ENCODE measurements at regions not wholly inside any gene's neighbourhood (a gene's known extent, or its start where the extent isn't known, plus 50 kb on each side); places are given as distances from the start of the nearest gene placed in this dataset.

DNA sequence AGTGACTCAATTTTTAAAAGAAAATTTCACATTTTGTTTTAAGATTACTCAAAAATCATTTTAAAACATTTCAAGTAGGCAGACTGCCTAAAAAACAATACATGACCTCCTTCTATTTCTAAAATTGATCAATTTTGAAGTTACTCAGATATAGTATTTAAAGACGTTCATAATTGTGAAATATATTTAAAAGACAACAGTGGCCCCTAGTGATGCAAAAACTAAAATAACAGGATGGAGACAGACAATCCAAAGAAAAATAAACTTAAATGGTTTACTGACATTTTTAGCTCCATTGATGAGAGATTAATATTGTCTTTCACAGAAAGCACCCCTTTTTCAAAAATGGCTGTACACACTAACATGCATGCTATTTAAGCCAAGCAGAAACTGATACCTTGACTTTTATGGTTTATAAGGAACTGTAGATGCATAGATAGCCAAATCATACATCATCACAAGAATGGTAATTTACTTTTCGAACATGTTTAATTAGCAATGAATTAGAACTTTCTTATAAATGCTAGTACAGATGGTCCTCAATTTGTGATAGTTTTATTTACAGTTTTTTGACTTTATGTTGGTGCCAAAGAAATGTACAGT lies 69.8 kb upstream of the FAT4 start:
- peak; percentile 69; the same call in 2 of the 3 replicates for ATAC-seq
- TF ChIP-seq ISL1 (CRISPR knock-in tag; IDR thresholded peaks at IDR 0.05), result no peak
- no peak for TF ChIP-seq PPARA (CRISPR knock-in tag; IDR thresholded peaks at IDR 0.05; ENCODE audit: borderline replicate concordance)

DNA sequence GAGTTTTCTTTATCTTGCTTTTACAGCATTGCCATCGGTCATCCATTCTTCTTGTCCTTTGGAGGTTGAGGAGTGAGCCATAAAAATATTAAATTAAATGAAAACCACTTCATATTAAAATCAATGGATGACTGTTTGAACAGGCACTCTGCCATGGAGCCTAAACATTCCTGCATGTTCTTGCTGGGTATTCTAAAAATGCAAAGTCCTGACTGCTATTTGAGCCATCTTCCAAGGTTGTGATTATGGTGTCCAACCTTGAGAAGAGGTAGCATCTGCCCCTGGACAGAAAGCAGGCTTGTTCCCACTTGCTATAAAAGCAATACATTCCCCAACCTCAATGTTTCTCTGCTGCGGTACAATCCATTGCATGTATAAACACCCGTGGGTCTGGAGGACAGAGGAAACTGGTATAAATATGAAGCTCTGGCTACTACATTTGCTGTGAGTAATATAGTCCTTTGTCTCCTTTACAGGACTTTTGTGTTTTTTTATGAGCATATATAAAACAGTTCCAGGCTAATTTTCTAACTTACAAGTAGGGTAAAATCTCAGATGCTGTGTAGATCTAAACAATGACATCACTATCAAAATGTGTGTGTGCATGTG lies 70.9 kb upstream of the FAT4 start:
- peak; percentile 21; the same call in 2 of the 3 replicates for ATAC-seq
- TF ChIP-seq ISL1 (CRISPR knock-in tag; IDR thresholded peaks at IDR 0.05) (peak; percentile 85), GLIS3 (CRISPR knock-in tag; IDR thresholded peaks at IDR 0.05) (no peak), ZNF8 (CRISPR knock-in tag; IDR thresholded peaks at IDR 0.05) (no peak)

DNA sequence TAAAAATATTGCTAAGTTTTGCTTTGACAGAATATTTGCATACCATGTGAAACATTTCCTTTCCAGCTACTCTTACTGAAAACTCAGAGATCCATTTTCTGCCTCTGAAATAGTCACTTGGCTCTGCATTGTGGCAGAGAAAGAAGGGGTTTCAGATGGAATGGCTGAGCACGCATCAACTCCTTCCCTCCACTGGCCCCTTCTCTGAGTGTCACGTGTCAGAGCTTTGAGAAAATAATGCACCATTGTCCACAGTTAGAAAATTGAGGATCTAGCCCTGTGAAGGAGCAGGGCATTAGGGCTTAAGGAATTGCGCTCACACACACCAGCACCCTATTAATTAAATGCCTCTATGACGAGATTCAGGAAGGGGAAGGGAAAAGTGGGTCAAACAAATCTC lies 78.8 kb upstream of the FAT4 start:
- no peak for ATAC-seq
- TF ChIP-seq PPARA (CRISPR knock-in tag; IDR thresholded peaks at IDR 0.05; ENCODE audit: borderline replicate concordance), result no peak
- no peak for TF ChIP-seq TCF4 (CRISPR knock-in tag; IDR thresholded peaks at IDR 0.05; ENCODE audit: borderline replicate concordance)
- TF ChIP-seq ZFP3 (CRISPR knock-in tag; IDR thresholded peaks at IDR 0.05), result no peak
- TF ChIP-seq, protein P1, sequence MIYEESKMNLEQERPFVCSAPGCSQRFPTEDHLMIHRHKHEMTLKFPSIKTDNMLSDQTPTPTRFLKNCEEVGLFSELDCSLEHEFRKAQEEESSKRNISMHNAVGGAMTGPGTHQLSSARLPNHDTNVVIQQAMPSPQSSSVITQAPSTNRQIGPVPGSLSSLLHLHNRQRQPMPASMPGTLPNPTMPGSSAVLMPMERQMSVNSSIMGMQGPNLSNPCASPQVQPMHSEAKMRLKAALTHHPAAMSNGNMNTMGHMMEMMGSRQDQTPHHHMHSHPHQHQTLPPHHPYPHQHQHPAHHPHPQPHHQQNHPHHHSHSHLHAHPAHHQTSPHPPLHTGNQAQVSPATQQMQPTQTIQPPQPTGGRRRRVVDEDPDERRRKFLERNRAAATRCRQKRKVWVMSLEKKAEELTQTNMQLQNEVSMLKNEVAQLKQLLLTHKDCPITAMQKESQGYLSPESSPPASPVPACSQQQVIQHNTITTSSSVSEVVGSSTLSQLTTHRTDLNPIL (CRISPR knock-in tag; IDR thresholded peaks at IDR 0.05; ENCODE audit: low read depth), result no peak
- no peak for TF ChIP-seq GLIS3 (CRISPR knock-in tag; IDR thresholded peaks at IDR 0.05)
- no peak for TF ChIP-seq ZC3H10 (CRISPR knock-in tag; IDR thresholded peaks at IDR 0.05)
- TF ChIP-seq CSDC2 (CRISPR knock-in tag; IDR thresholded peaks at IDR 0.05), result no peak

DNA sequence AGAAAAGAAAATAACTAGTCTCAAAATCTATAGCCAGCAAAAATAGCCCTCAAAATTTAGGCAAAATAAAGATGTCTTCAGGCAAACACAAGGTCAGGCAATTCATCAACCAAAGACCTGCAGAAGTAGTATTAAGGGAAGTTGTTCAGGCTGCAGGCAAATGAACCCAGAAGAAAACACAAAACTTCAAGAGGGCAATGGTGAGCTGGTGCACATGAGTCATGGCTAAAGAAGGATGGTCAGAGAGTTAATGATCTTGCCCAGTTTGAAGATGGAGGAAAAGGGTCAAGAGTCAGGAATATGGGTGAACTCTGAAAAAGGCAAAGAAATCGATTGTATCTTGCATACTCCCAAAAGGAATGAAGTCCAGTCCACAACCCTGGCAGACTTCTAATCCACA lies 83.1 kb upstream of the FAT4 start:
- no peak for ATAC-seq
- TF ChIP-seq, protein P1 (CRISPR knock-in tag; IDR thresholded peaks at IDR 0.05; ENCODE audit: low read depth), result no peak
- TF ChIP-seq, protein P2, sequence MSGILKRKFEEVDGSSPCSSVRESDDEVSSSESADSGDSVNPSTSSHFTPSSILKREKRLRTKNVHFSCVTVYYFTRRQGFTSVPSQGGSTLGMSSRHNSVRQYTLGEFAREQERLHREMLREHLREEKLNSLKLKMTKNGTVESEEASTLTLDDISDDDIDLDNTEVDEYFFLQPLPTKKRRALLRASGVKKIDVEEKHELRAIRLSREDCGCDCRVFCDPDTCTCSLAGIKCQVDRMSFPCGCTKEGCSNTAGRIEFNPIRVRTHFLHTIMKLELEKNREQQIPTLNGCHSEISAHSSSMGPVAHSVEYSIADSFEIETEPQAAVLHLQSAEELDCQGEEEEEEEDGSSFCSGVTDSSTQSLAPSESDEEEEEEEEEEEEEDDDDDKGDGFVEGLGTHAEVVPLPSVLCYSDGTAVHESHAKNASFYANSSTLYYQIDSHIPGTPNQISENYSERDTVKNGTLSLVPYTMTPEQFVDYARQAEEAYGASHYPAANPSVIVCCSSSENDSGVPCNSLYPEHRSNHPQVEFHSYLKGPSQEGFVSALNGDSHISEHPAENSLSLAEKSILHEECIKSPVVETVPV (CRISPR knock-in tag; IDR thresholded peaks at IDR 0.05), result no peak
- TF ChIP-seq CSDC2 (CRISPR knock-in tag; IDR thresholded peaks at IDR 0.05) (no peak), TOX (CRISPR knock-in tag; IDR thresholded peaks at IDR 0.05; ENCODE audit: borderline replicate concordance) (no peak), OSR1 (CRISPR knock-in tag; IDR thresholded peaks at IDR 0.05) (no peak), SNAI2 (CRISPR knock-in tag; IDR thresholded peaks at IDR 0.05) (no peak), ZFP3 (CRISPR knock-in tag; IDR thresholded peaks at IDR 0.05) (no peak), RARB (CRISPR knock-in tag; IDR thresholded peaks at IDR 0.05) (no peak), ISL1 (CRISPR knock-in tag; IDR thresholded peaks at IDR 0.05) (no peak), BACH2 (CRISPR knock-in tag; IDR thresholded peaks at IDR 0.05; ENCODE audit: borderline replicate concordance) (no peak), ZNF565 (CRISPR knock-in tag; conservative IDR thresholded peaks at IDR 0.05; ENCODE audit: low read depth) (no peak)
- TF ChIP-seq, protein P3, sequence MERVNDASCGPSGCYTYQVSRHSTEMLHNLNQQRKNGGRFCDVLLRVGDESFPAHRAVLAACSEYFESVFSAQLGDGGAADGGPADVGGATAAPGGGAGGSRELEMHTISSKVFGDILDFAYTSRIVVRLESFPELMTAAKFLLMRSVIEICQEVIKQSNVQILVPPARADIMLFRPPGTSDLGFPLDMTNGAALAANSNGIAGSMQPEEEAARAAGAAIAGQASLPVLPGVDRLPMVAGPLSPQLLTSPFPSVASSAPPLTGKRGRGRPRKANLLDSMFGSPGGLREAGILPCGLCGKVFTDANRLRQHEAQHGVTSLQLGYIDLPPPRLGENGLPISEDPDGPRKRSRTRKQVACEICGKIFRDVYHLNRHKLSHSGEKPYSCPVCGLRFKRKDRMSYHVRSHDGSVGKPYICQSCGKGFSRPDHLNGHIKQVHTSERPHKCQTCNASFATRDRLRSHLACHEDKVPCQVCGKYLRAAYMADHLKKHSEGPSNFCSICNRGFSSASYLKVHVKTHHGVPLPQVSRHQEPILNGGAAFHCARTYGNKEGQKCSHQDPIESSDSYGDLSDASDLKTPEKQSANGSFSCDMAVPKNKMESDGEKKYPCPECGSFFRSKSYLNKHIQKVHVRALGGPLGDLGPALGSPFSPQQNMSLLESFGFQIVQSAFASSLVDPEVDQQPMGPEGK (CRISPR knock-in tag; IDR thresholded peaks at IDR 0.05; ENCODE audit: borderline replicate concordance), result no peak

DNA sequence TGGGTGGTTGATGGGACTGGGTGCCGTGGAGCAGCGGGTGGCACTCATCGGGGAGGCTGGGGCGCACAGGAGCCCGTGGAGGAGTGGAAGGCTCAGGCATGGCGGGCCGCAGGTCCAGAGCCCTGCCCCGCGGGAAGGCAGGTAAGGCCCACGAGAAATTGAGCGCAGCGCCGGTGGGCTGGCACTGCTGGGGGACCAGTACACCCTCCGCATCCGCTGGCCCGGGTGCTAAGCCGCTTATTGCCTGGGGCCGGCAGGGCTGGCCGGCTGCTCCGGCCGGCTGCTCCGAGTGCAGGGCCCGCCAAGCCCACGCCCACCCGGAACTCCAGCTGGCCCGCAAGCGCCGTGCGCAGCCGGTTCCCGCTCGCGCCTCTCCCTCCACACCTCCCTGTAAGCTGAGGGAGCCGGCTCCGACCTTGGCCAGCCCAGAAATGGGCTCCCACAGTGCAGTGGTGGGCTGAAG lies 85.1 kb upstream of the FAT4 start:
- no peak for ATAC-seq
- TF ChIP-seq, protein P4, sequence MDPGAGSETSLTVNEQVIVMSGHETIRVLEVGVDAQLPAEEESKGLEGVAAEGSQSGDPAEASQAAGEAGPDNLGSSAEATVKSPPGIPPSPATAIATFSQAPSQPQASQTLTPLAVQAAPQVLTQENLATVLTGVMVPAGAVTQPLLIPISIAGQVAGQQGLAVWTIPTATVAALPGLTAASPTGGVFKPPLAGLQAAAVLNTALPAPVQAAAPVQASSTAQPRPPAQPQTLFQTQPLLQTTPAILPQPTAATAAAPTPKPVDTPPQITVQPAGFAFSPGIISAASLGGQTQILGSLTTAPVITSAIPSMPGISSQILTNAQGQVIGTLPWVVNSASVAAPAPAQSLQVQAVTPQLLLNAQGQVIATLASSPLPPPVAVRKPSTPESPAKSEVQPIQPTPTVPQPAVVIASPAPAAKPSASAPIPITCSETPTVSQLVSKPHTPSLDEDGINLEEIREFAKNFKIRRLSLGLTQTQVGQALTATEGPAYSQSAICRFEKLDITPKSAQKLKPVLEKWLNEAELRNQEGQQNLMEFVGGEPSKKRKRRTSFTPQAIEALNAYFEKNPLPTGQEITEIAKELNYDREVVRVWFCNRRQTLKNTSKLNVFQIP (CRISPR knock-in tag; IDR thresholded peaks at IDR 0.05; ENCODE audit: borderline replicate concordance, low read depth), result no peak
- TF ChIP-seq ZNF70 (CRISPR knock-in tag; IDR thresholded peaks at IDR 0.05) (no peak), ZFP3 (CRISPR knock-in tag; IDR thresholded peaks at IDR 0.05) (no peak), CSDC2 (CRISPR knock-in tag; IDR thresholded peaks at IDR 0.05) (no peak), PPARA (CRISPR knock-in tag; IDR thresholded peaks at IDR 0.05; ENCODE audit: borderline replicate concordance) (no peak), ISL1 (CRISPR knock-in tag; IDR thresholded peaks at IDR 0.05) (no peak), ZNF8 (CRISPR knock-in tag; IDR thresholded peaks at IDR 0.05) (no peak), ARNTL (CRISPR knock-in tag; IDR thresholded peaks at IDR 0.05; ENCODE audit: borderline replicate concordance, low read depth) (no peak), TOX (CRISPR knock-in tag; IDR thresholded peaks at IDR 0.05; ENCODE audit: borderline replicate concordance) (no peak)
- TF ChIP-seq, protein P5, sequence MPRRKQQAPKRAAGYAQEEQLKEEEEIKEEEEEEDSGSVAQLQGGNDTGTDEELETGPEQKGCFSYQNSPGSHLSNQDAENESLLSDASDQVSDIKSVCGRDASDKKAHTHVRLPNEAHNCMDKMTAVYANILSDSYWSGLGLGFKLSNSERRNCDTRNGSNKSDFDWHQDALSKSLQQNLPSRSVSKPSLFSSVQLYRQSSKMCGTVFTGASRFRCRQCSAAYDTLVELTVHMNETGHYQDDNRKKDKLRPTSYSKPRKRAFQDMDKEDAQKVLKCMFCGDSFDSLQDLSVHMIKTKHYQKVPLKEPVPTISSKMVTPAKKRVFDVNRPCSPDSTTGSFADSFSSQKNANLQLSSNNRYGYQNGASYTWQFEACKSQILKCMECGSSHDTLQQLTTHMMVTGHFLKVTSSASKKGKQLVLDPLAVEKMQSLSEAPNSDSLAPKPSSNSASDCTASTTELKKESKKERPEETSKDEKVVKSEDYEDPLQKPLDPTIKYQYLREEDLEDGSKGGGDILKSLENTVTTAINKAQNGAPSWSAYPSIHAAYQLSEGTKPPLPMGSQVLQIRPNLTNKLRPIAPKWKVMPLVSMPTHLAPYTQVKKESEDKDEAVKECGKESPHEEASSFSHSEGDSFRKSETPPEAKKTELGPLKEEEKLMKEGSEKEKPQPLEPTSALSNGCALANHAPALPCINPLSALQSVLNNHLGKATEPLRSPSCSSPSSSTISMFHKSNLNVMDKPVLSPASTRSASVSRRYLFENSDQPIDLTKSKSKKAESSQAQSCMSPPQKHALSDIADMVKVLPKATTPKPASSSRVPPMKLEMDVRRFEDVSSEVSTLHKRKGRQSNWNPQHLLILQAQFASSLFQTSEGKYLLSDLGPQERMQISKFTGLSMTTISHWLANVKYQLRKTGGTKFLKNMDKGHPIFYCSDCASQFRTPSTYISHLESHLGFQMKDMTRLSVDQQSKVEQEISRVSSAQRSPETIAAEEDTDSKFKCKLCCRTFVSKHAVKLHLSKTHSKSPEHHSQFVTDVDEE (CRISPR knock-in tag; IDR thresholded peaks at IDR 0.05), result no peak
- TF ChIP-seq, protein P1 (CRISPR knock-in tag; IDR thresholded peaks at IDR 0.05; ENCODE audit: low read depth), result no peak
